AG20443 (cell line): ENCODE measurements at regions not wholly inside any gene's neighbourhood (a gene's known extent, or its start where the extent isn't known, plus 50 kb on each side); places are given as distances from the start of the nearest gene placed in this dataset.

ENCODE experiments used
- DNase-seq: peaks from one replicate; pipeline ENCODE4 v3.0.0; 2012; ENCODE audit warnings: low spot score, mixed read lengths

DNA sequence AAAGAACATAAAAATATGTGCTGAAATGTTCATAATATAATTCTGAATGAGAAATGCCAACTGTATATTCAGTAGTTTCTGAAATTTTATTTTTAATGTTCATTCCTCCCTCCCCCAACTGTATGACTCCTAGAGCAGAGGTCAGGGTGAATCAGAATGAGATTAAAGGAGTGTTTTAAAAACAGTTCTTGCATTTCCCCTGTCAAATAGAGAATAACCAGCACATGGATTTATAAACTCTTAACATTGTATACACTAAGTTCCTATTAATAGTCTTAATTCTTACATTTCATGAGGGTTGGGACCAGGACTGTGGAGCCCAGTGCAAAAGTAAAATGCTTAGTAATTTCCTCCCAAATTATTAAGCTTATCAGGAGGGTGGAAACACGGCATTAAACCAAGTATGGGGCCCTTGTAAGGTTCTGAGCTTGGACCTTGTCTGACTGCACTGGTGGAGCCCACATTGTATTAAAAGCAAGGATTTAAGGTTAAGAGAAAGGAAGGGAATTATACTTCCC, 474.6 kb upstream of the RAG2 start:
- no peak for DNase-seq

- no peak for DNase-seq
Observed at GRCh38 chr11:37050311-37050710, 452.3 kb upstream of the RAG2 start.

GRCh38 chr11:37040921-37041320, 442.9 kb upstream of the RAG2 start:
- DNase-seq, result no peak

- DNase-seq, result no peak
Observed at GRCh38 chr11:37038911-37039310, 440.9 kb upstream of the RAG2 start.

DNA sequence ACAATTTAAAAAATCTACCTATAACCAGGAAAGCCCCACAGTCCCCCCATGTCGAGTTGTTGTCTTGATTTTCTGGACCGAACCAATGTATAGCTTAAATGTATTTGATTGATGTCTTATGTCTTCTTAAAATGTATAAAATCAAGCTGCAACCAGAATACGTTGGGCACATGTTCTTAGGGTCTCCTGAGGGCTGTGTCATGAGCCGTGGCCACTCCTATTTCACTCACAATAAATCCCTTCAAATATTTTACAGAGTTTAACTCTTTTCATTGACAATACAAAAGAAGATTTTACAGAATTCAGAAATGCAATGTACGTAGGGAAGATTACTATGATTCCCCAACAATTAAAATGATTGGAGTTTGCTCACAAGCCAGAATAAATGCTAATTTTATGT, 428.7 kb upstream of the RAG2 start:
- no peak for DNase-seq

DNA sequence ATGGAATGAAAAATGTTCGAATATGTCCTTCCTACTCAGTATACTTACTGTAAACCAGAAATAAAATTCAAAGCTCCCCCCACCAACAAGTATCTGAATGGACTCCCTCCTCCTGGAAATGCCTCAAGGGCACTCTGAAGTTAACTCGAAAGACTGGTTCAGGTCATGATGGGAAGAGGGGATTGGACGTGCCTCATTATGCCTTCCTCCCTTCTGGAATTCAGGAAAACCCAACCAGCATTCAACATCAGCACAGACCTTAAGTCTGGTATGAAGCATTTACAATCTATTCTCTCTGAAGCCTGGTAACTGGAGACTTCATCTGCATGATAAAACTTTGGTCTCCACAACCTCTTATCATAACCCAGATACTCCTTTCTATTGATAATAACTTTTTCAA, 428.3 kb upstream of the RAG2 start:
- DNase-seq, result no peak

DNA sequence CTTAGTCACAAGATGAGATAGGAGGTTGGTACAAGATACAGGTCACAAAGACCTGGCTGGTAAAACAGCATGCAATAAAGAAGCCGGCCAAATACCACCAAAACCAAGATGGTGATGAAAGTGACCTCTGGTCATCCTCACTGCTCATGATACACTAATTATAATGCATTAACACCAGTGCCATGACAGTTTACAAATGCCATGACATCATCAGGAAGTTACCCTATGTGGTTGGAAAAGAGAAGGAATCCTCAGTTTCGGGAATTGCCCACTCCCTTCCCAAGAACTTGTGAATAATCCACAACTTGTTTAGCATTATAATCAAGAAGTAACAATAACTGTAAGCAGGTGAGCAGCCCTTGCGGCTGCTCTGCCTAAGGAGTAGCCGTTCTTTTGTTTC, 408.5 kb upstream of the RAG2 start:
- no peak for DNase-seq

DNA sequence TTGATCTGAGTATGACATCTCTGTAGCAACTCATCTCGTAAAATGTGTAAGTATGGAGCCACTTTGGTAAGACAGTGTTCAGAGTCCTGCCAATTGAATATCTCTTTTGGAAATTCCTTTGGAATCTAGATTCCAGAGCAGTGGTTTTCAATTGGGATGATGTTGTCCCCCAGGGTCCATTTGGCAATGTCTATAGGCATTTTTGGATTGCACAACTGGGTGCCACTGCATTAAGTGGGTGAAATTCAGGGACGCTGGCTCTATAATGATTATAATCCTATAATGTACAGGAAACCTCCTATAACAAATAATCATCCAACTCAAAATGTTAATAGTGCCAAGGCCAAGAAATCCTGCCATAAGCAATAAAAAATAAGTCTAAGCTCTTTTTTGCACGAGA, 404.8 kb upstream of the RAG2 start:
- no peak for DNase-seq

GRCh38 chr11:36997656-36998055, 399.6 kb upstream of the RAG2 start:
- DNase-seq, result no peak

- DNase-seq, result no peak
Observed at GRCh38 chr11:36996795-36997194, 398.8 kb upstream of the RAG2 start.

GRCh38 chr11:36994208-36994607, 396.2 kb upstream of the RAG2 start:
- no peak for DNase-seq

GRCh38 chr11:36988556-36988955, 390.5 kb upstream of the RAG2 start:
- DNase-seq, result no peak

DNA sequence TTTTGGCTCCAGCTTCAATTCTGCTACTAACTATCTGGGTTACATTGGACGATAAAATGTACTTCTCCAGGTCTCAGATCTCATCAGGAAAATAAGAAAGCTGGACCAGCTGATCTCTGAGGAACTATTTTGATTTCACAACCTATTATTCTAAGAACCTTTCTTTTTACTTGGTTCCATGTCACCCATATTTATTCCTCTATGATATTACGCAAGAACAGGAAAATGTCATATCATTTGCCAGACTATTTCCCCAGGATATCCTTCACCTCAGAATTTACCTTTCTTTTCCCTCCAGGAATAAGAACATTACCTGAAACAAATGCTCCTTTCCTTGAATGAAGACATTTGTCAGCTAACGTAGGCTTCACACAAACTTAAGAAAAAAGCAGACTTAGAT, 387.5 kb upstream of the RAG2 start:
- DNase-seq, result no peak

- DNase-seq, result no peak
Observed at GRCh38 chr11:36976741-36977140, 378.7 kb upstream of the RAG2 start.

DNA sequence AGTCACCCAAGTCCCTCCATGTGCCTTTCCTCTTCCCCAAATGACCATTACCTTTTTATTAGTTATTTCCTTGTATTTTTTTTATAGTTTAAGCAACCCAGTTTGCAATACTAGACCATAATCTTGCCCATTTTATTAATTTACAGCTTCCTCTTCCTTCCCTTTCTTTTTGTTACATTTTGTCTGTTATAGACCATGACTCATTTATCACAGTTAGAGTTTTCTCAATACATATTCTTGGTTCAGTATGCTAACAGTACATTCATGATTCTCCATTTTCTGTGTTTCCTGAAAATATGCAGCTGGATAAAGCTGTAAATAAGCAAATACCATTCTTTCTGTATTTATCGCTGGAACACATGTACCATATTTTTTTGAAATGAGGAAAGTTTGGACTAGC, 376.7 kb upstream of the RAG2 start:
- DNase-seq, result no peak

DNA sequence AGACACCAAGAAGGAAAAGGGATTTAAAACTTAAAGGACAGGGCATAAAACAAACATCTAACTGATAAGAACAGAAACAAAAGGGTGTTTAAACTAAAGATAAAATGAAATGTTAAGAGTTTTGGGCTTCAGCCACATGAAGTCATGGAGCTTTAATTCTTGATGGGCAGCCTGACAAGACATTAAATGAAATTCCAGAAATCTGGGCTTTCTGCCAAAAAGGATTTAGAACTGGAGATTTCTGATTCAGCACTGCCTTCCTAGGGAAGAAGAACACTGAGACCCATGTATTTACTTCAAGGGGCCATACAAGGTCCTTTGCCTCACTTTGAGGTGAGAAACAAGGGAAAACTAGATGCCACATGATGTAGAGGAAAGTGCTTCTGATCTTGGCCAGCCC, 355.9 kb upstream of the RAG2 start:
- DNase-seq, result no peak

- no peak for DNase-seq
Observed at GRCh38 chr11:36948460-36949127, 350.6 kb upstream of the RAG2 start.

DNA sequence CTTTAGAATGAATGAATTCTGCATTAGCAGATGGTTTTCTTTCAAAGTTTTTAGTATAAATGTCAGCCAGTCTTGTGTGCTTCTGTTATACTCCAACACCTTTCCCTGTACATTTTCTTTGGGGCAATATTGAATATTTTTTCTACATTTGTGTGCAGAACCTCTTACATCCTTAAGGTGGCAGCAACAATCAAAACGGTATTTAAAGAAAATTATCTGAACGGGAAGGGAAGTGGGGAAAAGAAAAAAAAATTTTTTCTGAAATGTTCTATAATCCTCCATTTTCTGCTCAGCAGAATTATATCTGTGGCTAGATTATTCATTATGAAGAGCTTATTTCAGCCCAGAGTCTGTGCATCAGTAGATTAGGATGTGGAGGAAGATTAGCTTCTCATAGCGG, 347.3 kb upstream of the RAG2 start:
- DNase-seq, result no peak

- DNase-seq, result no peak
Observed at GRCh38 chr11:36933481-36933880, 335.4 kb upstream of the RAG2 start.

DNA sequence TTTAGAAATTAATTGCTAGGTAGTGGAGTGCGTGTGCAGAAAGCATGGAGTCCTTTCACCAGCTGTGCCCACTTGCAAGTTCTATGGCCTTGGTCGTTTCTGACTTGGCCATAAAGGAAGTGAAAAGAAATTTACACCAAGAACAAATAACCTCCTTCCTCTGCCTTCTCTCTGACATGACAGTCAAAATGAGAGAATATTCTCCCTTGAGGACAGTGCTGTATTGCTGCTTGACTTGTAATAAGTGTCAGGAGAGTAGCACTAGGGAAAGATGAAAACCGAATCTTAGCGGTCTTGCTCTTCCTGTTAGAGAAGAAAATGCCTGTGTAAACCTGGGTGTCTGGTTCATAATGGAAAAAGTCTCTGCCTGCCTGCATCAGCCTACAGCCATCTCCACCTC, 333.1 kb upstream of the RAG2 start:
- DNase-seq, result no peak

DNA sequence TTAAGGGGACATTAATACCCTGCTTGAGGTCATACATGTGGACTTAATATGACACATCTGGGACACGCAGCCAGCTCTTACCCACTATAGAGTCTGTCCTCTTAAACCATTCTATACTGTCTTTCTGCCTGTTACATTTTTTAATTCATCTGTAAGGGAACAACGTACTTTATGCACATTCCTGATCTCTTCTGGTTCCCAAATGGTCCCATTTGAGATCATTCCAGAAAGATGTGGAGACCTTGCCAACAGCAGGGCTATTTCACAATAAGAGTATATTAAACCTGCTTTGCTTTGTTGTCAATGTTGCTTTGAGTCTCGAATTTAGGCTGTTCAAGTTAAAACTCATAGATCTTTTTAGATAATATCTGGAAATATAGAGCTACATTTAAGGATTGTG, 332.2 kb upstream of the RAG2 start:
- DNase-seq, result no peak

DNA sequence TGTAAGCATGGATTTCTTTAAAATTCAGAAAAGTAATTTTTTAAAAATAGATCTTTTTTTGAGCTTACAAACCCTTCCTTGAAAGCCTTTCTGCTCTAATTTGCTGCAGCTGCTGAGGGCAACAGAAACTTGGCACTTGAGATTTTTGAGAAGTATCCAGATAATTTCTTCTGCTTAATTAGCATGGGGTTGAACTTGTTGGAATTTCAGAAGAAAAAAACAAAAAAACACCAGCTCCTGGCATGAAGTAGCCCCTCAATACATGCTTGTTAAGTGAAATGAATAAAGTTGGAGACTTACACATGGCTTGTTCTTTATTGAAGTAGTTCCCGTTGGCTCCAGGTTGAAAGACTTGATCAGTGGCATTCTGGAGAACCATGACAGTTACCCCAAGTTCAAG, 331.4 kb upstream of the RAG2 start:
- no peak for DNase-seq

GRCh38 chr11:36928621-36929020, 330.6 kb upstream of the RAG2 start:
- DNase-seq, result no peak

DNA sequence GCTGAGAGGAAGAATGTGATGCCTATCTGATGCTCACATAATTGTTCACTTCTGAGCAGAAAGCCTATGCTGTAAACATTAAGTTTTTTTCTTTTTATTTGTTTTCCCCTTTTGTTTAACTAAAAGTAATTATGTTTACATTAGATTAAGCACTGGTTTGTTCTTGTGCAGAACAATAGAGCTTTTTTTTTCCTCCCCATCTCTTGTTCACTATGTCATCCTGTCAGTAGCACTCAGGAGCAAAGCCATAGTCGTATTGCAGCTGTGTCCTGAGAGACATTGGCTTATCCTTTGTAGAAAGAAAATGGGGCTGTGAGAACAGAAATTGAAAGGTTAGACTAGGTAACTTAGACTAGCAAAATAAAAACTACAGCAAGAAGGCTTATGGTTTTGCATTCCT, 301.8 kb upstream of the RAG2 start:
- no peak for DNase-seq

GRCh38 chr11:36890841-36891240, 292.8 kb upstream of the RAG2 start:
- no peak for DNase-seq
